ENCODE measurements at regions not wholly inside any gene's neighbourhood (a gene's known extent, or its start where the extent isn't known, plus 50 kb on each side); places are given as distances from the start of the nearest gene placed in this dataset.

DNA sequence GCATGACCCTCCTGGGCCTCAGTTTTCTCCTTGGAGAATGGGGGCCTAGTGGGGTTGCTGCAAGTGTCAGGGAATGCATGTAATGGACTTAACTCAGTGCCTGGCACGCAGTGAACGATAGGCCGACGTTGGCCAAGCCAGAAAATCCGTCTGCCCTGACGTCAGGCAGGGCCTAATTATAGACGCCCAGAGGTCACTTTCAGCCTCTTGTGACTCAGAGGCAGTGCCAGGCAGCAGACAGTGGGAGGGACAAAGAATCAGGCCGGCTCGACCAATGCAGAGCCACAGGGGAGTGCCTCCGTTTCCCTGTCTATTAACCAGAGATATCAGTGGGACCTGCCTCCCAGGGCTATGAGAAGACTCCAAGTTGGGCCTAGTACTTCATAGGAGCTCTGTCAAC lies 115.0 kb downstream of the MN1 start:
- TF ChIP-seq, protein P1, sequence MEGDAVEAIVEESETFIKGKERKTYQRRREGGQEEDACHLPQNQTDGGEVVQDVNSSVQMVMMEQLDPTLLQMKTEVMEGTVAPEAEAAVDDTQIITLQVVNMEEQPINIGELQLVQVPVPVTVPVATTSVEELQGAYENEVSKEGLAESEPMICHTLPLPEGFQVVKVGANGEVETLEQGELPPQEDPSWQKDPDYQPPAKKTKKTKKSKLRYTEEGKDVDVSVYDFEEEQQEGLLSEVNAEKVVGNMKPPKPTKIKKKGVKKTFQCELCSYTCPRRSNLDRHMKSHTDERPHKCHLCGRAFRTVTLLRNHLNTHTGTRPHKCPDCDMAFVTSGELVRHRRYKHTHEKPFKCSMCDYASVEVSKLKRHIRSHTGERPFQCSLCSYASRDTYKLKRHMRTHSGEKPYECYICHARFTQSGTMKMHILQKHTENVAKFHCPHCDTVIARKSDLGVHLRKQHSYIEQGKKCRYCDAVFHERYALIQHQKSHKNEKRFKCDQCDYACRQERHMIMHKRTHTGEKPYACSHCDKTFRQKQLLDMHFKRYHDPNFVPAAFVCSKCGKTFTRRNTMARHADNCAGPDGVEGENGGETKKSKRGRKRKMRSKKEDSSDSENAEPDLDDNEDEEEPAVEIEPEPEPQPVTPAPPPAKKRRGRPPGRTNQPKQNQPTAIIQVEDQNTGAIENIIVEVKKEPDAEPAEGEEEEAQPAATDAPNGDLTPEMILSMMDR (IDR thresholded peaks at IDR 0.05; ENCODE audit: insufficient read depth, low read depth, low read length), result no peak
- H3K4me3 ChIP-seq (ENCODE audit: low read depth, low read length), result no peak overlapping the region
- DNase-seq (ENCODE audit: low read depth), result peak; percentile 90

DNA sequence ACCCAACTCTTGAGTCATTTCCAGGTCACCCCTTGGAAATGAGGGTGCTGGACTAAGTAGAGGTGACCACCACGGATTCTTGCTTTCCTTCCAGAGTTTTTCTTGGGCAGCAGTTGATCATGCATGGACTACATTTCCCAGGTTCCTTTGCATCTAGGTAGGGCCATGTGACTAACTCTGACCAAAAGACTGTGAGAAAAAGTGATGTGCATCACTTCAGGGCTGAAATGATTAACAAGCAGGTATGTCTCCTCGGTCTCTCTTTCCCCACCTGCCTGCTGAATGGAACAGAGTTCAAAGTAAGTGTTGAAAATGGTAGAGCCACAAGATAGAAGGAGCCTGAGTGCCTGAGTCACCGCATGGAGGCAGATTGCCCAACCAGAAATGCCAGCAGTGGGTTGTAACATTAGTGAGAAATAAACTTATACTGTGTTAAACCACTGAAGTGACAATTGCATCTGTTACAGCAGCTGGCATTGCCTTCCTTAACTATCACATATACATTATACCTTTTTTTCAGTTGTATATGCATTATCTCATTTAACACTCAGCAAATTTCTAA lies 113.5 kb downstream of the MN1 start:
- no peak for DNase-seq (ENCODE audit: low read depth)
- TF ChIP-seq, protein P1 (IDR thresholded peaks at IDR 0.05; ENCODE audit: insufficient read depth, low read depth, low read length), result no peak
- no peak overlapping the region for H3K4me3 ChIP-seq (ENCODE audit: low read depth, low read length)

DNA sequence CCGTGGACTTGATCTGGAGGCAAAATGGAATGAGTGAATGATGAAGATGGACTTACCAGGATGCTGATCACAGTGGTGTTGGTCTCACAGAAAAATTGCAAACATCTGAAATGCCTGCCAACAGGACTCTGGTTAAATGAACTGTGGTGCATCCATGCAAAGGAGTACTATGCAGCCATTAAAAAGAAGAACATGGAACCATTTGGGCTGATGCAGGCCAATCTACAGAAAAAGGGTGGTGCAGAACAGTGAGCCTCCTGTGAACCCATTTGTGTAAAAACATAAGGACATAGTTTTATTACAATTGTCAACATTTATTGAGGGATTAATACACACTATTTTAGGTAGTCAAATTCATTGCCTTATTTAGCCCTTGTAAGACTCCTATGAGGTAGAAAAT lies 111.9 kb downstream of the MN1 start:
- DNase-seq (ENCODE audit: low read depth), result no peak
- no peak overlapping the region for H3K4me3 ChIP-seq (ENCODE audit: low read depth, low read length)
- TF ChIP-seq, protein P1 (IDR thresholded peaks at IDR 0.05; ENCODE audit: insufficient read depth, low read depth, low read length), result no peak

DNA sequence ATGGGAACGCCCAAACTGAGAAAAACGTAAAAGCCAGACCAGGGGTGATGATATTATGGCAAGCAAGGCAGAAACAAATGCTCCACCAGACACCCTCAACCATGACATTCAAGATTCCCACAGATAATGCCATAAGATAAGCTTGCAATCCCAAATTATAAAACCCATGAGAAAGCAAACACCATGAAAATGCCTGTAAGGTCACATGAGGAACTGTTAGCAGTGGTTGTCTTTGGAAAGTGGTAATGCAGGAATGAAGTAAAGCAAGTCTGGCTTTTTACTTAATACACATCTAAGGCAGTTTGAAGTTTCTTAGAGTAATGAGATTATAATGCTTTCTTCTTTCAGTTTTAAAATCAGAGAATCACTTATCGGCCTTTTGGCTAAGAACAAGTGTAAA lies 111.0 kb downstream of the MN1 start:
- TF ChIP-seq, protein P1 (IDR thresholded peaks at IDR 0.05; ENCODE audit: insufficient read depth, low read depth, low read length), result no peak
- H3K4me3 ChIP-seq (ENCODE audit: low read depth, low read length), result no peak overlapping the region
- peak; percentile 40 for DNase-seq (ENCODE audit: low read depth)

DNA sequence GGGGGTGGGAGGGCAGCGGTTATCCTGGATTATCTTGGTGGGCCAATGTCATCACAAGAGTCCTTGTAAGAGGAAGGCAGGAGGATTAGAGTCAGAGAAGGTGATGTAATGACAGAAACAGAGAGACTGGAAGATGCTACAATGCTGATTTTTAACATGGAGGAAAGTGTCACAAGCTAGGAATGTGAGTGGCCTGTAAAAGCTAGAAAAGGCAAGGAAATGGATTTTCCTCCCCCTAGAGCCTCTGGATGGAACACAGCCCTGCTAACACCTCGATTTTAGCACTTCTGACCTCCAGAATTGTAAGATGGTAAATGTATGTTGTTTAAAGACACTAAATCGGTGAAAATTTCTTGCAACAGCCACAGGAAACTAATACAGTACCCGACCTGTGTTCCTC lies 109.3 kb downstream of the MN1 start:
- no peak overlapping the region for H3K4me3 ChIP-seq (ENCODE audit: low read depth, low read length)
- TF ChIP-seq, protein P1 (IDR thresholded peaks at IDR 0.05; ENCODE audit: insufficient read depth, low read depth, low read length), result no peak
- DNase-seq (ENCODE audit: low read depth), result no peak

DNA sequence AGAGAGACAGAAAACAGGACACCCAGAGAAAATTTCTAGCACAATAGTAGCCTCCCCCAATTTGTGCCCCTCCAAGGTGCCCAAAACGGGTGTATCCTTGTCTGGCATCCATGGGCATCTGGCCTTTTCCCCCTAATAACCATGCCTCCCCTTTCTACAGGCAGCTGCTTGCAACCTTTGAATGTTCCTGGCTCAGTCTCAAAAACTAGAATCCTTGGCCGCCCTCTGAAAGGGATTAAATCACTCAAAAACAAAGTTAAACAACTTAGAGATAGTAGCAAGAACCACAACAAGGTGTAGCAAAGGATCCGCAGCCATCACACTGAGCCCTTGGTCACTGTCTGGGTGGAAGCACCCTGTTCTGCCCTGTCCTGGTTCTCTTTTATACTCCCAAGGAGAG lies 105.6 kb downstream of the MN1 start:
- TF ChIP-seq, protein P1 (IDR thresholded peaks at IDR 0.05; ENCODE audit: insufficient read depth, low read depth, low read length), result no peak
- DNase-seq (ENCODE audit: low read depth), result no peak
- H3K4me3 ChIP-seq (ENCODE audit: low read depth, low read length), result no peak overlapping the region

DNA sequence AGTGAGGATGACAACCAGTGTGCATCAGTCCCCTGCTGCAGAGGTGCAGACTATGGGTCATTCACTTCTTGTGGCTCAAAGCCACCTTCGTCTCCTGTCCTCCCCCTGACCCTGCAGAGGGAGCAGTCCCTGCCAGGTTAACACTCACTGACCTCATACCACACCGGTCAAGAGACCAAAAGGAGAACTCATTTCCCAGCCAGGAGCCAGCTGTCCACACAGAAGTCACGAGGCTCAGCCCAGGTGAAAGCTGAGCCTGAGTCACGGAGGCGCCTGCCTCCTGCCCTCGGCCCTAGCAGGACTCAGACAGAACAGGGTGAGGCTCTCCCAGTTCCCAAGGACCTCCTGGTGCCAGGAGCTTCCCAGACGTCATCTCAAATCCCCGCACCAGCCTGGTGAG lies 103.7 kb downstream of the MN1 start:
- TF ChIP-seq, protein P1 (IDR thresholded peaks at IDR 0.05; ENCODE audit: insufficient read depth, low read depth, low read length), result no peak
- no peak overlapping the region for H3K4me3 ChIP-seq (ENCODE audit: low read depth, low read length)
- DNase-seq (ENCODE audit: low read depth), result no peak

All from fibroblast of villous mesenchyme (primary cell).